Natural killer cell (primary cell): ENCODE measurements at regions not wholly inside any gene's neighbourhood (a gene's known extent, or its start where the extent isn't known, plus 50 kb on each side); places are given as distances from the start of the nearest gene placed in this dataset.

Source experiments
- ATAC-seq, 3 donors: fragments of 150-1000 bp in 2 of 3; fragments of 200-7000 bp in 1 of 3; cut with Tn5 transposase; 1 replicate in 1 of 3; 2 replicates in 2 of 3; pipeline ENCODE4 v1.10.0; 2021; ENCODE audit warnings: mild to moderate bottlenecking in 2 of 3, moderate library complexity in 2 of 3
- DNase-seq, 2 donors: peaks; one replicate each; pipeline versions ENCODE4 v3.0.0 to v3.0.0-alpha.2; 2013 to 2021; ENCODE audit warnings: mixed read lengths in 1 of 2
- H3K27ac ChIP-seq: one replicate; pipeline ENCODE4 v1.5.1; 2013; ENCODE audit warnings: mild to moderate bottlenecking, low read length
- H3K27me3 ChIP-seq: one replicate; pipeline ENCODE4 v1.6.1; 2013; ENCODE audit warnings: low read length; ENCODE audit not compliant: control insufficient read depth, insufficient read depth
- H3K36me3 ChIP-seq: one replicate; pipeline ENCODE4 v1.6.1; 2013; ENCODE audit warnings: low read length; ENCODE audit not compliant: control insufficient read depth, insufficient read depth
- H3K4me1 ChIP-seq: one replicate; pipeline ENCODE4 v1.6.1; 2013; ENCODE audit warnings: low read length; ENCODE audit not compliant: control insufficient read depth, insufficient read depth
- H3K4me3 ChIP-seq: one replicate; pipeline ENCODE4 v1.5.1; 2013; ENCODE audit warnings: low read length
- H3K9me3 ChIP-seq: one replicate; pipeline ENCODE4 v1.6.1; 2013; ENCODE audit warnings: low read length; ENCODE audit not compliant: control insufficient read depth, insufficient read depth
- H3K27ac Mint-ChIP-seq, 2 donors: one replicate each; pipeline ENCODE4 v1.8.0; 2022; ENCODE audit warnings: mild to moderate bottlenecking in 2 of 2, mixed read lengths in 2 of 2, moderate library complexity in 1 of 2
- H3K27me3 Mint-ChIP-seq, 2 donors: one replicate each; pipeline ENCODE4 v1.8.0; 2022; ENCODE audit warnings: low read depth in 2 of 2, mixed read lengths in 2 of 2
- H3K36me3 Mint-ChIP-seq: one replicate; pipeline ENCODE4 v1.8.0; 2022; ENCODE audit warnings: mixed read lengths
- H3K4me1 Mint-ChIP-seq, 2 donors: one replicate each; pipeline ENCODE4 v1.8.0; 2022; ENCODE audit warnings: mixed read lengths in 2 of 2
- H3K4me3 Mint-ChIP-seq: one replicate; pipeline ENCODE4 v1.8.0; 2022; ENCODE audit warnings: mild to moderate bottlenecking, moderate library complexity, mixed read lengths
- H3K9me3 Mint-ChIP-seq, 2 donors: one replicate each; pipeline ENCODE4 v1.8.0; 2022; ENCODE audit warnings: mixed read lengths in 2 of 2
- WGBS: methylation state at CpG from one replicate; pipeline ENCODE4 v1.1.7; 2013; ENCODE audit warnings: missing lambda C conversion rate; ENCODE audit not compliant: insufficient coverage; 5-methylcytosine and 5-hydroxymethylcytosine counted together
- intact Hi-C: fragments of 100-400 bp; cut with micrococcal nuclease; formaldehyde crosslinking; loops from one replicate; pipeline ENCODE4 v1.14.2; 2022
- TF ChIP-seq, protein P1 (sequence below): fragments of 200-600 bp; IDR thresholded peaks from one replicate; pipeline ENCODE4 v1.8.0; 2022; ENCODE audit warnings: antibody characterized with exemption

GRCh38 chr20:23270382-23270911, 80.1 kb upstream of the NXT1 start:
- H3K27ac ChIP-seq: no peak overlapping the region
- H3K27me3 ChIP-seq: no peaks in the 10 kb centered on the region
- Mint-ChIP-seq H3K36me3 (no peaks in the 10 kb centered on the region), H3K9me3 (no peaks in the 10 kb centered on the region), H3K27me3 (peaks cover 5% of the 10 kb centered on the region in 2 donors), H3K27ac (no peak overlapping the region), H3K4me1 (no peaks in the 10 kb centered on the region), H3K4me3 (no peak overlapping the region)
- no peaks in the 10 kb centered on the region for H3K4me1 ChIP-seq
- no peaks in the 10 kb centered on the region for H3K9me3 ChIP-seq
- TF ChIP-seq, protein P1, sequence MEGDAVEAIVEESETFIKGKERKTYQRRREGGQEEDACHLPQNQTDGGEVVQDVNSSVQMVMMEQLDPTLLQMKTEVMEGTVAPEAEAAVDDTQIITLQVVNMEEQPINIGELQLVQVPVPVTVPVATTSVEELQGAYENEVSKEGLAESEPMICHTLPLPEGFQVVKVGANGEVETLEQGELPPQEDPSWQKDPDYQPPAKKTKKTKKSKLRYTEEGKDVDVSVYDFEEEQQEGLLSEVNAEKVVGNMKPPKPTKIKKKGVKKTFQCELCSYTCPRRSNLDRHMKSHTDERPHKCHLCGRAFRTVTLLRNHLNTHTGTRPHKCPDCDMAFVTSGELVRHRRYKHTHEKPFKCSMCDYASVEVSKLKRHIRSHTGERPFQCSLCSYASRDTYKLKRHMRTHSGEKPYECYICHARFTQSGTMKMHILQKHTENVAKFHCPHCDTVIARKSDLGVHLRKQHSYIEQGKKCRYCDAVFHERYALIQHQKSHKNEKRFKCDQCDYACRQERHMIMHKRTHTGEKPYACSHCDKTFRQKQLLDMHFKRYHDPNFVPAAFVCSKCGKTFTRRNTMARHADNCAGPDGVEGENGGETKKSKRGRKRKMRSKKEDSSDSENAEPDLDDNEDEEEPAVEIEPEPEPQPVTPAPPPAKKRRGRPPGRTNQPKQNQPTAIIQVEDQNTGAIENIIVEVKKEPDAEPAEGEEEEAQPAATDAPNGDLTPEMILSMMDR: no peak
- DNase-seq (no peak), ATAC-seq (no peak)
- no peak overlapping the region for H3K4me3 ChIP-seq
- intact Hi-C loops: no loop called here
- H3K36me3 ChIP-seq: no peaks in the 10 kb centered on the region
- WGBS: 92% methylated on average over 11 of the region's 11 CpGs

GRCh38 chr20:23269954-23270353, 80.6 kb upstream of the NXT1 start:
- TF ChIP-seq, protein P1: no peak
- DNase-seq: no peak
- H3K36me3 ChIP-seq: no peaks in the 10 kb centered on the region
- 87% methylated on average over 5 of the region's 5 CpGs for WGBS
- ATAC-seq: no peak
- Mint-ChIP-seq H3K4me1 (no peaks in the 10 kb centered on the region), H3K27me3 (peaks cover under 1 to 5% of the 10 kb centered on the region in 2 donors), H3K36me3 (no peaks in the 10 kb centered on the region), H3K4me3 (no peak overlapping the region), H3K9me3 (no peaks in the 10 kb centered on the region), H3K27ac (no peak overlapping the region)
- H3K4me3 ChIP-seq: no peak overlapping the region
- intact Hi-C loops: no loop called here
- H3K27me3 ChIP-seq: no peaks in the 10 kb centered on the region
- H3K9me3 ChIP-seq: peaks cover 3% of the 10 kb centered on the region
- no peaks in the 10 kb centered on the region for H3K4me1 ChIP-seq
- H3K27ac ChIP-seq: no peak overlapping the region

GRCh38 chr20:23268792-23269354, 81.7 kb upstream of the NXT1 start:
- whole genome bisulfite sequencing: 91% methylated on average over 4 of the region's 4 CpGs
- H3K4me3 Mint-ChIP-seq: no peak overlapping the region

More at GRCh38 chr20:23268792-23269354, 81.7 kb upstream of the NXT1 start:
- H3K27ac ChIP-seq: no peak overlapping the region
- ATAC-seq: no peak
- no peak overlapping the region for H3K4me3 ChIP-seq
- H3K36me3 ChIP-seq: no peaks in the 10 kb centered on the region
- H3K9me3 Mint-ChIP-seq: peaks cover 0 to 2% of the 10 kb centered on the region in 2 donors
- H3K27ac Mint-ChIP-seq: no peak overlapping the region
- H3K9me3 ChIP-seq: peaks cover 3% of the 10 kb centered on the region
- H3K27me3 Mint-ChIP-seq: peaks cover 0 to 5% of the 10 kb centered on the region in 2 donors
- H3K4me1 Mint-ChIP-seq: no peaks in the 10 kb centered on the region
- H3K4me1 ChIP-seq: no peaks in the 10 kb centered on the region
- DNase-seq: no peak
- no peaks in the 10 kb centered on the region for H3K27me3 ChIP-seq
- intact Hi-C loops: no loop called here
- TF ChIP-seq, protein P1: no peak
- no peaks in the 10 kb centered on the region for H3K36me3 Mint-ChIP-seq
